Liver (tissue), 8 donors: ENCODE measurements at regions not wholly inside any gene's neighbourhood (a gene's known extent, or its start where the extent isn't known, plus 50 kb on each side); places are given as distances from the start of the nearest gene placed in this dataset.

Experiments used
- DNase-seq: peaks from one replicate; pipeline ENCODE4 v3.0.0-alpha.2; 2017; ENCODE audit warnings: low spot score
- H3K27ac ChIP-seq, 2 donors: one replicate each; pipeline ENCODE4 v1.7.0; 2013; ENCODE audit warnings: inconsistent platforms in 2 of 2, low read length in 2 of 2, control low read depth in 1 of 2, low read depth in 1 of 2, mild to moderate bottlenecking in 1 of 2
- H3K27me3 ChIP-seq, 4 donors: one replicate each; pipeline versions ENCODE4 v1.6.1 to v1.7.0; 2013; ENCODE audit warnings: low read length in 3 of 4, inconsistent platforms in 1 of 4, mild to moderate bottlenecking in 1 of 4, moderate library complexity in 1 of 4; ENCODE audit not compliant: control insufficient read depth in 4 of 4, insufficient read depth in 4 of 4
- H3K36me3 ChIP-seq, 4 donors: one replicate each; pipeline versions ENCODE4 v1.6.1 to v1.7.0; 2013; ENCODE audit warnings: low read length in 3 of 4, mild to moderate bottlenecking in 3 of 4, low read depth in 1 of 4, moderate library complexity in 1 of 4; ENCODE audit not compliant: control insufficient read depth in 4 of 4, insufficient read depth in 3 of 4
- H3K4me1 ChIP-seq, 4 donors: one replicate each; pipeline versions ENCODE4 v1.6.1 to v1.7.0; 2013; ENCODE audit warnings: low read length in 3 of 4, mild to moderate bottlenecking in 3 of 4, moderate library complexity in 1 of 4; ENCODE audit not compliant: control insufficient read depth in 4 of 4, insufficient read depth in 4 of 4
- H3K4me3 ChIP-seq, 3 donors: one replicate each; pipeline versions ENCODE4 v1.6.1 to v1.7.0; 2013; ENCODE audit warnings: low read length in 3 of 3, control low read depth in 1 of 3, low read depth in 1 of 3, mild to moderate bottlenecking in 1 of 3
- H3K9ac ChIP-seq, 2 donors: one replicate each; pipeline ENCODE4 v1.7.0; 2013; ENCODE audit warnings: low read length in 2 of 2, mild to moderate bottlenecking in 2 of 2, moderate library complexity in 2 of 2, control low read depth in 1 of 2, low read depth in 1 of 2
- H3K9me3 ChIP-seq, 4 donors: one replicate each; pipeline versions ENCODE4 v1.6.1 to v1.7.0; 2013; ENCODE audit warnings: low read length in 3 of 4; ENCODE audit not compliant: control insufficient read depth in 4 of 4
- EGR1 ChIP-seq, 2 donors: IDR thresholded peaks; 2 replicates each; pipeline ENCODE4 v1.6.1; 2016 to 2018; ENCODE audit warnings: antibody characterized with exemption in 2 of 2, low read depth in 2 of 2
- FOXA1 ChIP-seq: IDR thresholded peaks from 2 replicates; pipeline ENCODE4 v1.6.1; 2016; ENCODE audit warnings: antibody characterized with exemption
- FOXA2 ChIP-seq: IDR thresholded peaks from 2 replicates; pipeline ENCODE4 v1.6.1; 2016; ENCODE audit warnings: antibody characterized with exemption
- GABPA ChIP-seq, 2 donors: IDR thresholded peaks in 1 of 2; conservative IDR thresholded peaks in 1 of 2; 2 replicates each; pipeline ENCODE4 v1.6.1; 2016; ENCODE audit warnings: antibody characterized with exemption in 2 of 2, mild to moderate bottlenecking in 1 of 2, moderate library complexity in 1 of 2
- HNF4A ChIP-seq, 2 donors: conservative IDR thresholded peaks; 2 replicates each; pipeline ENCODE4 v1.6.1; 2016; ENCODE audit warnings: antibody characterized with exemption in 2 of 2, mild to moderate bottlenecking in 2 of 2
- HNF4G ChIP-seq: IDR thresholded peaks from 2 replicates; pipeline ENCODE4 v1.6.1; 2016; ENCODE audit warnings: antibody characterized with exemption
- JUND ChIP-seq, 2 donors: IDR thresholded peaks; 2 replicates each; pipeline ENCODE4 v1.6.1; 2016; ENCODE audit warnings: antibody characterized with exemption in 2 of 2
- NR2F2 ChIP-seq: IDR thresholded peaks from 2 replicates; pipeline ENCODE4 v1.6.1; 2016; ENCODE audit warnings: antibody characterized with exemption
- RAD21 ChIP-seq, 2 donors: IDR thresholded peaks; 2 replicates each; pipeline ENCODE4 v1.6.1; 2016; ENCODE audit warnings: antibody characterized with exemption in 2 of 2, mild to moderate bottlenecking in 2 of 2
- RXRA ChIP-seq, 2 donors: IDR thresholded peaks; 2 replicates each; pipeline ENCODE4 v1.6.1; 2017 to 2018; ENCODE audit warnings: antibody characterized with exemption in 2 of 2, mild to moderate bottlenecking in 1 of 2
- SP1 ChIP-seq: IDR thresholded peaks from 2 replicates; pipeline ENCODE4 v1.6.1; 2018; ENCODE audit warnings: antibody characterized with exemption, mild to moderate bottlenecking
- TAF1 ChIP-seq: conservative IDR thresholded peaks from 2 replicates; pipeline ENCODE4 v1.6.1; 2016; ENCODE audit warnings: antibody characterized with exemption, mild to moderate bottlenecking
- YY1 ChIP-seq: IDR thresholded peaks from 2 replicates; pipeline ENCODE4 v1.6.1; 2016; ENCODE audit warnings: antibody characterized with exemption, mild to moderate bottlenecking
- WGBS: extraction: QIAGEN DNeasy Blood & Tissue Kit; methylation state at CpG from one replicate; pipeline ENCODE4 v1.1.7; 2013; 5-methylcytosine and 5-hydroxymethylcytosine counted together
- TF ChIP-seq, protein P1 (sequence below): IDR thresholded peaks from 2 replicates; pipeline ENCODE4 v1.6.1; 2016; ENCODE audit warnings: antibody characterized with exemption, mild to moderate bottlenecking
- TF ChIP-seq, protein P2 (sequence below): IDR thresholded peaks from 2 replicates; pipeline ENCODE4 v1.6.1; 2016; ENCODE audit warnings: antibody characterized with exemption
- TF ChIP-seq, protein P3 (sequence below): fragments of 150-350 bp; IDR thresholded peaks from 2 replicates; pipeline ENCODE4 v1.5.1; 2017; ENCODE audit warnings: improper control_type of control experiment, low read depth, low read length; ENCODE audit not compliant: missing input control
- TF ChIP-seq, protein P4 (sequence below): IDR thresholded peaks from 2 replicates; pipeline ENCODE4 v1.6.1; 2016; ENCODE audit warnings: antibody characterized with exemption
- TF ChIP-seq, protein P5 (sequence below): IDR thresholded peaks from 2 replicates; pipeline ENCODE4 v1.6.1; 2016; ENCODE audit warnings: antibody characterized with exemption
- donor health status: healthy.
- donor health status: healthy.
- donor health status: healthy.
- donor health status: healthy.
- donor health status: healthy.

DNA sequence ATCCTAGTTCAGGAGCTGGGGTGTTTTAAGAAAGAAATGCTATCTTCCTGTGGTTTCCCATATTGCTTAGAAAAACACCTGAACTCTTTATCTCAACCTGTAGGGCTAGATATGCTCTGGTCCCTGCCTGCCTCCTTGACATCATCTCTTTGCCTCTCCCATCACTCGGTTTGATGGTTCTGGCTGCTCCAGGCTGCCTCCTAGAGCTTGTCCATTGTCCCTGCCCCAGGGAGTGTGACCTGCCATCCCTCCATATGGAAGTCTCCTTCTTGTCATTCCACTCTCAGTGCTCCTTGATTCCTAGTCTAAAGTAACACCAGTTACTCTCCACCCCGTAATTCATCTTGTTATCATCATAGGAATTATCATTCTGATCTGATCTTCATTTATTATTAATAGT lies 369.0 kb upstream of the EEF2KMT start:
- TF ChIP-seq TAF1 (no peak), HNF4G (no peak), HNF4A (conservative IDR thresholded peaks at IDR 0.05) (no peak), FOXA1 (no peak), RAD21 (IDR thresholded peaks at IDR 0.05) (no peak), JUND (IDR thresholded peaks at IDR 0.05) (no peak), RXRA (IDR thresholded peaks at IDR 0.05) (no peak), SP1 (no peak), YY1 (no peak), FOXA2 (no peak), GABPA (IDR thresholded peaks at IDR 0.05 in 1 of 2, conservative IDR thresholded peaks at IDR 0.05 in 1 of 2) (no peak), EGR1 (IDR thresholded peaks at IDR 0.05; ENCODE audit: low read depth in 2 of 2) (no peak), NR2F2 (no peak)
- TF ChIP-seq, protein P1, sequence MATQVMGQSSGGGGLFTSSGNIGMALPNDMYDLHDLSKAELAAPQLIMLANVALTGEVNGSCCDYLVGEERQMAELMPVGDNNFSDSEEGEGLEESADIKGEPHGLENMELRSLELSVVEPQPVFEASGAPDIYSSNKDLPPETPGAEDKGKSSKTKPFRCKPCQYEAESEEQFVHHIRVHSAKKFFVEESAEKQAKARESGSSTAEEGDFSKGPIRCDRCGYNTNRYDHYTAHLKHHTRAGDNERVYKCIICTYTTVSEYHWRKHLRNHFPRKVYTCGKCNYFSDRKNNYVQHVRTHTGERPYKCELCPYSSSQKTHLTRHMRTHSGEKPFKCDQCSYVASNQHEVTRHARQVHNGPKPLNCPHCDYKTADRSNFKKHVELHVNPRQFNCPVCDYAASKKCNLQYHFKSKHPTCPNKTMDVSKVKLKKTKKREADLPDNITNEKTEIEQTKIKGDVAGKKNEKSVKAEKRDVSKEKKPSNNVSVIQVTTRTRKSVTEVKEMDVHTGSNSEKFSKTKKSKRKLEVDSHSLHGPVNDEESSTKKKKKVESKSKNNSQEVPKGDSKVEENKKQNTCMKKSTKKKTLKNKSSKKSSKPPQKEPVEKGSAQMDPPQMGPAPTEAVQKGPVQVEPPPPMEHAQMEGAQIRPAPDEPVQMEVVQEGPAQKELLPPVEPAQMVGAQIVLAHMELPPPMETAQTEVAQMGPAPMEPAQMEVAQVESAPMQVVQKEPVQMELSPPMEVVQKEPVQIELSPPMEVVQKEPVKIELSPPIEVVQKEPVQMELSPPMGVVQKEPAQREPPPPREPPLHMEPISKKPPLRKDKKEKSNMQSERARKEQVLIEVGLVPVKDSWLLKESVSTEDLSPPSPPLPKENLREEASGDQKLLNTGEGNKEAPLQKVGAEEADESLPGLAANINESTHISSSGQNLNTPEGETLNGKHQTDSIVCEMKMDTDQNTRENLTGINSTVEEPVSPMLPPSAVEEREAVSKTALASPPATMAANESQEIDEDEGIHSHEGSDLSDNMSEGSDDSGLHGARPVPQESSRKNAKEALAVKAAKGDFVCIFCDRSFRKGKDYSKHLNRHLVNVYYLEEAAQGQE: no peak
- TF ChIP-seq, protein P2, sequence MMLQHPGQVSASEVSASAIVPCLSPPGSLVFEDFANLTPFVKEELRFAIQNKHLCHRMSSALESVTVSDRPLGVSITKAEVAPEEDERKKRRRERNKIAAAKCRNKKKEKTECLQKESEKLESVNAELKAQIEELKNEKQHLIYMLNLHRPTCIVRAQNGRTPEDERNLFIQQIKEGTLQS: no peak
- TF ChIP-seq, protein P3, sequence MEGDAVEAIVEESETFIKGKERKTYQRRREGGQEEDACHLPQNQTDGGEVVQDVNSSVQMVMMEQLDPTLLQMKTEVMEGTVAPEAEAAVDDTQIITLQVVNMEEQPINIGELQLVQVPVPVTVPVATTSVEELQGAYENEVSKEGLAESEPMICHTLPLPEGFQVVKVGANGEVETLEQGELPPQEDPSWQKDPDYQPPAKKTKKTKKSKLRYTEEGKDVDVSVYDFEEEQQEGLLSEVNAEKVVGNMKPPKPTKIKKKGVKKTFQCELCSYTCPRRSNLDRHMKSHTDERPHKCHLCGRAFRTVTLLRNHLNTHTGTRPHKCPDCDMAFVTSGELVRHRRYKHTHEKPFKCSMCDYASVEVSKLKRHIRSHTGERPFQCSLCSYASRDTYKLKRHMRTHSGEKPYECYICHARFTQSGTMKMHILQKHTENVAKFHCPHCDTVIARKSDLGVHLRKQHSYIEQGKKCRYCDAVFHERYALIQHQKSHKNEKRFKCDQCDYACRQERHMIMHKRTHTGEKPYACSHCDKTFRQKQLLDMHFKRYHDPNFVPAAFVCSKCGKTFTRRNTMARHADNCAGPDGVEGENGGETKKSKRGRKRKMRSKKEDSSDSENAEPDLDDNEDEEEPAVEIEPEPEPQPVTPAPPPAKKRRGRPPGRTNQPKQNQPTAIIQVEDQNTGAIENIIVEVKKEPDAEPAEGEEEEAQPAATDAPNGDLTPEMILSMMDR: no peak
- TF ChIP-seq, protein P4, sequence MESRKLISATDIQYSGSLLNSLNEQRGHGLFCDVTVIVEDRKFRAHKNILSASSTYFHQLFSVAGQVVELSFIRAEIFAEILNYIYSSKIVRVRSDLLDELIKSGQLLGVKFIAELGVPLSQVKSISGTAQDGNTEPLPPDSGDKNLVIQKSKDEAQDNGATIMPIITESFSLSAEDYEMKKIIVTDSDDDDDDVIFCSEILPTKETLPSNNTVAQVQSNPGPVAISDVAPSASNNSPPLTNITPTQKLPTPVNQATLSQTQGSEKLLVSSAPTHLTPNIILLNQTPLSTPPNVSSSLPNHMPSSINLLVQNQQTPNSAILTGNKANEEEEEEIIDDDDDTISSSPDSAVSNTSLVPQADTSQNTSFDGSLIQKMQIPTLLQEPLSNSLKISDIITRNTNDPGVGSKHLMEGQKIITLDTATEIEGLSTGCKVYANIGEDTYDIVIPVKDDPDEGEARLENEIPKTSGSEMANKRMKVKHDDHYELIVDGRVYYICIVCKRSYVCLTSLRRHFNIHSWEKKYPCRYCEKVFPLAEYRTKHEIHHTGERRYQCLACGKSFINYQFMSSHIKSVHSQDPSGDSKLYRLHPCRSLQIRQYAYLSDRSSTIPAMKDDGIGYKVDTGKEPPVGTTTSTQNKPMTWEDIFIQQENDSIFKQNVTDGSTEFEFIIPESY: no peak
- TF ChIP-seq, protein P5, sequence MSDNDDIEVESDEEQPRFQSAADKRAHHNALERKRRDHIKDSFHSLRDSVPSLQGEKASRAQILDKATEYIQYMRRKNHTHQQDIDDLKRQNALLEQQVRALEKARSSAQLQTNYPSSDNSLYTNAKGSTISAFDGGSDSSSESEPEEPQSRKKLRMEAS: no peak
- WGBS: 38% methylated on average over 2 of the region's 2 CpGs
- Histone ChIP-seq H3K4me3 (no peak overlapping the region), H3K9ac (no peak overlapping the region), H3K27ac (no peak overlapping the region), H3K4me1 (no peaks in the 10 kb centered on the region), H3K27me3 (peaks cover 0 to 5% (median 0%) of the 10 kb centered on the region in 4 donors), H3K36me3 (no peaks in the 10 kb centered on the region), H3K9me3 (peaks cover 0 to 4% (median 2%) of the 10 kb centered on the region in 4 donors)
- DNase-seq: no peak
